Mesenchymal stem cell (in vitro differentiated cells and primary cell): ENCODE measurements at regions not wholly inside any gene's neighbourhood (a gene's known extent, or its start where the extent isn't known, plus 50 kb on each side); places are given as distances from the start of the nearest gene placed in this dataset.
A peak's percentile ranks its signal among the peaks of the same experiment; 100 is the strongest.

Experiments used
- DNase-seq: peaks from one replicate; pipeline ENCODE4 v3.0.0-alpha.2; 2013
- H2AFZ ChIP-seq: one replicate; pipeline ENCODE4 v1.6.1; 2013; ENCODE audit warnings: low read depth, mild to moderate bottlenecking, control low read depth, inconsistent platforms, low read length, moderate library complexity
- H2AK5ac ChIP-seq: 2 replicates; pipeline ENCODE4 v1.6.1; 2013; ENCODE audit warnings: low read length, moderate library complexity, mild to moderate bottlenecking, inconsistent platforms; ENCODE audit not compliant: severe bottlenecking
- H2BK120ac ChIP-seq: one replicate; pipeline ENCODE4 v1.6.1; 2013; ENCODE audit warnings: low read depth, mild to moderate bottlenecking, inconsistent platforms, low read length, moderate library complexity
- H2BK12ac ChIP-seq, 2 experiments: one replicate each; pipeline ENCODE4 v1.6.1; 2013; ENCODE audit warnings: inconsistent platforms in 2 of 2, low read length in 2 of 2, mild to moderate bottlenecking in 2 of 2, moderate library complexity in 2 of 2, control low read depth in 1 of 2
- H2BK15ac ChIP-seq: one replicate; pipeline ENCODE4 v1.6.1; 2013; ENCODE audit warnings: mild to moderate bottlenecking, low read depth, inconsistent platforms; ENCODE audit not compliant: poor library complexity, severe bottlenecking
- H2BK5ac ChIP-seq: 2 replicates; pipeline ENCODE4 v1.6.1; 2013; ENCODE audit warnings: low read depth, mild to moderate bottlenecking, low read length, control low read depth, inconsistent platforms; ENCODE audit not compliant: poor library complexity, severe bottlenecking
- H3K14ac ChIP-seq, 2 experiments: one replicate each; pipeline ENCODE4 v1.6.1; 2013; ENCODE audit warnings: inconsistent platforms in 2 of 2, low read length in 2 of 2, control low read depth in 1 of 2, mild to moderate bottlenecking in 1 of 2, moderate library complexity in 1 of 2
- H3K18ac ChIP-seq, 2 experiments: one replicate each; pipeline ENCODE4 v1.6.1; 2013; ENCODE audit warnings: inconsistent platforms in 2 of 2, low read length in 2 of 2, control low read depth in 1 of 2, low read depth in 1 of 2, mild to moderate bottlenecking in 1 of 2
- H3K23ac ChIP-seq, 2 experiments: one replicate each; pipeline ENCODE4 v1.6.1; 2013; ENCODE audit warnings: inconsistent platforms in 2 of 2, low read length in 2 of 2, mild to moderate bottlenecking in 2 of 2, moderate library complexity in 2 of 2, control low read depth in 1 of 2
- H3K27ac ChIP-seq: 2 replicates; pipeline ENCODE4 v1.5.1; 2013; ENCODE audit warnings: mild to moderate bottlenecking, moderate library complexity, low read length, control low read depth, inconsistent platforms; ENCODE audit not compliant: poor library complexity, severe bottlenecking
- H3K27me3 ChIP-seq, 2 experiments: 2 replicates each; pipeline versions ENCODE4 v1.6.1 to v1.7.0; 2013; ENCODE audit warnings: low read length in 2 of 2, mild to moderate bottlenecking in 2 of 2, moderate library complexity in 2 of 2, control low read depth in 1 of 2, inconsistent platforms in 1 of 2; ENCODE audit not compliant: control insufficient read depth in 1 of 2, insufficient read depth in 1 of 2
- H3K36me3 ChIP-seq, 2 experiments: 2 replicates each; pipeline versions ENCODE4 v1.6.1 to v1.7.0; 2013; ENCODE audit warnings: low read length in 2 of 2, control low read depth in 1 of 2, inconsistent platforms in 1 of 2, low read depth in 1 of 2, mild to moderate bottlenecking in 1 of 2; ENCODE audit not compliant: insufficient read depth in 2 of 2, control insufficient read depth in 1 of 2
- H3K4ac ChIP-seq, 2 experiments: one replicate each; pipeline ENCODE4 v1.6.1; 2013; ENCODE audit warnings: inconsistent platforms in 2 of 2, low read length in 2 of 2, mild to moderate bottlenecking in 2 of 2, moderate library complexity in 2 of 2, control low read depth in 1 of 2, low read depth in 1 of 2
- H3K4me1 ChIP-seq: 2 replicates; pipeline ENCODE4 v1.6.1; 2013; ENCODE audit warnings: low read depth, low read length, control low read depth; ENCODE audit not compliant: control insufficient read depth, insufficient read depth
- H3K4me2 ChIP-seq: 2 replicates; pipeline ENCODE4 v1.6.1; 2013; ENCODE audit warnings: low read length, mild to moderate bottlenecking, inconsistent platforms; ENCODE audit not compliant: poor library complexity, severe bottlenecking
- H3K4me3 ChIP-seq, 2 experiments: 2 replicates each; pipeline versions ENCODE4 v1.5.1 to v1.7.0; 2013; ENCODE audit warnings: low read length in 2 of 2, mild to moderate bottlenecking in 2 of 2, control low read depth in 1 of 2, low read depth in 1 of 2; ENCODE audit not compliant: insufficient read depth in 1 of 2
- H3K79me1 ChIP-seq: replicated peaks from 2 replicates; pipeline ENCODE4 v1.6.1; 2013; ENCODE audit warnings: mild to moderate bottlenecking, control low read depth, low read length, inconsistent platforms; ENCODE audit not compliant: poor library complexity, severe bottlenecking
- H3K9ac ChIP-seq: 2 replicates; pipeline ENCODE4 v1.7.0; 2013; ENCODE audit warnings: mild to moderate bottlenecking, low read length, moderate library complexity
- H3K9me3 ChIP-seq: 2 replicates; pipeline ENCODE4 v1.7.0; 2013; ENCODE audit warnings: mild to moderate bottlenecking, low read length; ENCODE audit not compliant: control insufficient read depth
- H4K8ac ChIP-seq: one replicate; pipeline ENCODE4 v1.6.1; 2013; ENCODE audit warnings: inconsistent platforms, mild to moderate bottlenecking, low read length, moderate library complexity
- H4K91ac ChIP-seq: one replicate; pipeline ENCODE4 v1.6.1; 2013; ENCODE audit warnings: mild to moderate bottlenecking, low read length, inconsistent platforms
- WGBS: methylation state at CpG from one replicate; pipeline ENCODE4 v1.1.7; 2013; ENCODE audit warnings: mixed read lengths; 5-methylcytosine and 5-hydroxymethylcytosine counted together

DNA sequence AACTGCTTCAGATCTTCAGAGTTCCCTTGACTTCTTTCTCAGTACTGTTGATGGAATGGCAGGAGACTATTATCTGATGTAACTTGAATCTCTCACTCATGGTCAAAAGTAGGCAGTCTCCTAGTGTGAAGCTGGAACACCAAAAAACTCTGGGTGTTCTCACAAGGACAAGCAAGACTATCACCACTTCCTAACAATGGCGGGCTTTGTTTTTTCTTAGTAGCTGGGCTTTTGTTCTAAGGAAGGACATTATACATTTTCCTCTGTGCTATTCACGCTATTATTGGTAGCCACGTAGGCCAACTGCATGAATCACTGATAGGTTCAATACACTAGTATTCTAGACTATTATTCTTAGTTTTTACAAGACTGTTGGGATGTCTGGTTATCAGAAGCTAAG lies 67.7 kb upstream of the ATG10 start:
- Histone ChIP-seq H3K36me3 (no peaks in the 10 kb centered on the region), H3K9ac (no peak overlapping the region), H3K18ac (no peak overlapping the region), H2BK15ac (no peak overlapping the region), H3K9me3 (no peaks in the 10 kb centered on the region), H3K4me3 (no peak overlapping the region), H4K8ac (no peak overlapping the region), H2AK5ac (no peak overlapping the region), H3K14ac (no peak overlapping the region), H3K27ac (no peak overlapping the region), H3K27me3 (no peaks in the 10 kb centered on the region), H3K79me1 (no peaks in the 10 kb centered on the region), H3K4ac (no peak overlapping the region), H2BK120ac (no peak overlapping the region), H4K91ac (no peak overlapping the region), H2BK12ac (no peak overlapping the region), H3K23ac (no peak overlapping the region), H2AFZ (no peak overlapping the region), H2BK5ac (no peak overlapping the region), H3K4me1 (no peaks in the 10 kb centered on the region), H3K4me2 (no peak overlapping the region)
- DNase-seq, result no peak
- WGBS, result no CpG with 5 or more reads among the region's 3 CpGs

DNA sequence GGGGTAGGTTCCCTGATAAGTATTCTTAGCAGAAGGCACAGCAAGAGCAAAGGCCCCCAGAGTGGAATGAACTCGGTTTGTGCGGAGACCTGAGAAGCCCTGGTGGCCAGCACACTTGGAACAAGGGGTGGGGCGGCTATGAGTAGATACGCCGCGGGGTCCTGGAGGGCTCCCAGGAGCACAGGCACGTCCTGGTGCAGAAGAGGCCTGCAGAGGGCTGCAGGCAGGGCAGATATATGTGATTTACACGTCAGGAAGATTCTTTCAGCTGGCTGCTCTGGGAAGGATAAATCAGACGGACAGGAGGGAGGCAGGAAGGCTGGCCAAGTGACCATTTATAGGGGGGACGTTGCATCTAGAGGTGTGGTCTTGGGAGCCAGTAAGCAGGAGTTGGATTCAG lies 70.2 kb upstream of the ATG10 start:
- Histone ChIP-seq H3K9me3 (no peaks in the 10 kb centered on the region), H3K4me2 (no peak overlapping the region), H2BK12ac (no peak overlapping the region), H3K27ac (no peak overlapping the region), H3K4ac (no peak overlapping the region), H2AFZ (no peak overlapping the region), H3K27me3 (no peaks in the 10 kb centered on the region), H4K8ac (no peak overlapping the region), H3K36me3 (no peaks in the 10 kb centered on the region), H3K18ac (no peak overlapping the region), H3K79me1 (no peaks in the 10 kb centered on the region), H2BK15ac (no peak overlapping the region), H3K9ac (no peak overlapping the region), H3K4me3 (no peak overlapping the region), H3K14ac (no peak overlapping the region), H2AK5ac (no peak overlapping the region), H2BK5ac (no peak overlapping the region), H3K4me1 (no peaks in the 10 kb centered on the region), H3K23ac (peak overlapping the region in 1 of 2 experiments; percentile 94), H2BK120ac (no peak overlapping the region), H4K91ac (no peak overlapping the region)
- no peak for DNase-seq
- 79% methylated on average over 10 of the region's 10 CpGs for WGBS

- no peak for DNase-seq
- Histone ChIP-seq H3K36me3 (no peaks in the 10 kb centered on the region), H2BK12ac (no peak overlapping the region), H3K9ac (no peak overlapping the region), H3K9me3 (no peaks in the 10 kb centered on the region), H2BK15ac (no peak overlapping the region), H4K91ac (no peak overlapping the region), H3K4me3 (no peak overlapping the region), H3K23ac (no peak overlapping the region), H2BK120ac (no peak overlapping the region), H3K18ac (no peak overlapping the region), H2BK5ac (no peak overlapping the region), H4K8ac (no peak overlapping the region), H3K14ac (no peak overlapping the region), H2AK5ac (no peak overlapping the region), H3K4me1 (no peaks in the 10 kb centered on the region), H3K4ac (no peak overlapping the region), H2AFZ (no peak overlapping the region), H3K79me1 (no peaks in the 10 kb centered on the region), H3K4me2 (no peak overlapping the region), H3K27me3 (no peaks in the 10 kb centered on the region), H3K27ac (no peak overlapping the region)
- WGBS, result no CpG with 5 or more reads among the region's 2 CpGs
These were observed 72.7 kb upstream of the ATG10 start for GRCh38 chr5:81899123-81899522.

GRCh38 chr5:81898403-81898802 lies 73.4 kb upstream of the ATG10 start:
- no peak overlapping the region for H2BK12ac ChIP-seq
- H3K4me3 ChIP-seq, result no peak overlapping the region
- H3K79me1 ChIP-seq, result no peaks in the 10 kb centered on the region
- H3K36me3 ChIP-seq, result no peaks in the 10 kb centered on the region
- 100% methylated on average over 1 of the region's 2 CpGs for WGBS
- no peak overlapping the region for H2BK5ac ChIP-seq
- H3K27me3 ChIP-seq, result no peaks in the 10 kb centered on the region
- H2AK5ac ChIP-seq, result no peak overlapping the region
- H2BK120ac ChIP-seq, result no peak overlapping the region
- H4K91ac ChIP-seq, result no peak overlapping the region
- no peak overlapping the region for H4K8ac ChIP-seq
- no peak overlapping the region for H3K23ac ChIP-seq
- no peak overlapping the region for H2BK15ac ChIP-seq
- no peaks in the 10 kb centered on the region for H3K4me1 ChIP-seq
- no peaks in the 10 kb centered on the region for H3K9me3 ChIP-seq
- no peak overlapping the region for H3K9ac ChIP-seq
- no peak overlapping the region for H3K4ac ChIP-seq
- H3K4me2 ChIP-seq, result no peak overlapping the region
- no peak overlapping the region for H3K14ac ChIP-seq
- no peak for DNase-seq
- no peak overlapping the region for H3K18ac ChIP-seq
- H2AFZ ChIP-seq, result no peak overlapping the region
- no peak overlapping the region for H3K27ac ChIP-seq
